ENCODE measurements at regions not wholly inside any gene's neighbourhood (a gene's known extent, or its start where the extent isn't known, plus 50 kb on each side); places are given as distances from the start of the nearest gene placed in this dataset.
A peak's percentile ranks its signal among the peaks of the same experiment; 100 is the strongest.

DNA sequence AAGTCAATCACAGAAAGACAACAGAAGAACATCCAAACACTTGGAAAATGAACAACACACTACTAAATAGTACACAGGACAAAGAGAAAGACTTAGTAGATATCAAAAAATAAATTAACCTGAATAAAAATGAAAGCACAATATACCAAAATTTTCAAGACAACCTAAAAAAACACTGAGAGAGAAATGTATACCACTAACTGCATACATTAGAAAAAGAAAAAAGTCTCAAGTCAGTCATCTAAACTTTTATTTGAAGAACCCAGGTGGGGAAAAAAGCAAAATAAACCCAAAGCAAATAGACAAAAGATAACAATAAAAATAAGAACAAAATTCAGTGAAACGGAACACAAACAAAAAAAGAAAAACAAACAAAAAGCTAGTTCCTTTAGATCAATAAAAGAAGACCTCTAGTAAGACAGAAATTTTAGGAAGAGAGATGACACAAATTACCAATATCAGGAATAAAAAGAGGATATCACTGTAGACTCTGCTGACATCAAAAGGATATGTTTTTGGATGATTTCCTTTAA is 172.8 kb downstream of the TRIM27 start:
- in situ Hi-C loops (cut with HindIII; ENCODE audit: low sequenced_read_pairs), result loop anchor here (25.0 kb wide), 1 partner anchor 1311 kb away; the partner anchor contains the start of genes POLR1H and PPP1R11
- no peak overlapping the region for H3K4me3 ChIP-seq (ENCODE audit: low read depth, low read length)
- DNase-seq (ENCODE audit: low read depth), result no peak

DNA sequence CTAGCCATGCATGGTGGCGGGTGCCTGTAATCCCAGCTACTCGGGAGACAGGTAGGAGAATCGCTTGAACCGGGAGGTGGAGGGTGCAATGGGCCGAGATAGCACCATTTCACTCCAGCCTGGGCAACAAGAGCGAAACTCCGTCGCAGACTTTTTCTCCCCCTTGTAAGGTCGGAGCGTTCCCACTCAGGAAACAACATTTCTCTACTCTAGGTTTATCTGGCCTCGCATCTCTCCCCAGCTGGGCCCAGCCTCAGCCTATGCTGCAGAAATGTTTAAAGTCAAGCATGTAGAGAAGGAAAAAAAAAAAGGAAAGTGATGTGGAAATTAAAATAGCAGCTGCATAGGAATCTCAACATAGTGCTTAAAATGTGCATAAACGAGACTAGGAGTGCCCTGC is 172.3 kb downstream of the TRIM27 start:
- no peak for DNase-seq (ENCODE audit: low read depth)
- TF ChIP-seq, protein P1, sequence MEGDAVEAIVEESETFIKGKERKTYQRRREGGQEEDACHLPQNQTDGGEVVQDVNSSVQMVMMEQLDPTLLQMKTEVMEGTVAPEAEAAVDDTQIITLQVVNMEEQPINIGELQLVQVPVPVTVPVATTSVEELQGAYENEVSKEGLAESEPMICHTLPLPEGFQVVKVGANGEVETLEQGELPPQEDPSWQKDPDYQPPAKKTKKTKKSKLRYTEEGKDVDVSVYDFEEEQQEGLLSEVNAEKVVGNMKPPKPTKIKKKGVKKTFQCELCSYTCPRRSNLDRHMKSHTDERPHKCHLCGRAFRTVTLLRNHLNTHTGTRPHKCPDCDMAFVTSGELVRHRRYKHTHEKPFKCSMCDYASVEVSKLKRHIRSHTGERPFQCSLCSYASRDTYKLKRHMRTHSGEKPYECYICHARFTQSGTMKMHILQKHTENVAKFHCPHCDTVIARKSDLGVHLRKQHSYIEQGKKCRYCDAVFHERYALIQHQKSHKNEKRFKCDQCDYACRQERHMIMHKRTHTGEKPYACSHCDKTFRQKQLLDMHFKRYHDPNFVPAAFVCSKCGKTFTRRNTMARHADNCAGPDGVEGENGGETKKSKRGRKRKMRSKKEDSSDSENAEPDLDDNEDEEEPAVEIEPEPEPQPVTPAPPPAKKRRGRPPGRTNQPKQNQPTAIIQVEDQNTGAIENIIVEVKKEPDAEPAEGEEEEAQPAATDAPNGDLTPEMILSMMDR (IDR thresholded peaks at IDR 0.05; ENCODE audit: low read depth, low read length, missing control alignments), result no peak
- no peak overlapping the region for H3K4me3 ChIP-seq (ENCODE audit: low read depth, low read length)
- in situ Hi-C loops (cut with HindIII; ENCODE audit: low sequenced_read_pairs), result loop anchor here (25.0 kb wide), 1 partner anchor 1311 kb away; the partner anchor contains the start of genes POLR1H and PPP1R11

More for the DNA sequence above, 172.8 kb downstream of the TRIM27 start:
- TF ChIP-seq, protein P1 (IDR thresholded peaks at IDR 0.05; ENCODE audit: low read depth, low read length, missing control alignments), result no peak

DNA sequence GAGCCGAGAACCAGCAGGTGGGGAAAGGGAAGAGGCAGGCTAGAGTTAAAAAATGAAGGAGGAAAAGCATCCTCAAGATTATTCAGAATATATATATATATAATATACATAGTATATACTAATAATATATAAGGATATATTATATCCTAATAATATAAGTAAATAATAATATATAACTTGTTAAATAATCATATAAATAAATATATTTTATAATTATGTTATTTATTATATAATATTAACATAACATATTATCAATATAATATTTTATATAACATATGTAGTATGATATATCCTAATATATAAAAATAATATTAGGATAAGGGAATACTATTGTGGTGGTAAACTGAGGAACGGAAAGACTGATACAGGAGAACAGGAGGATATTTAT is 171.8 kb downstream of the TRIM27 start:
- TF ChIP-seq, protein P1 (IDR thresholded peaks at IDR 0.05; ENCODE audit: low read depth, low read length, missing control alignments), result no peak
- in situ Hi-C loops (cut with HindIII; ENCODE audit: low sequenced_read_pairs), result loop anchor here (25.0 kb wide), 1 partner anchor 1310 kb away; the partner anchor contains the start of genes POLR1H and PPP1R11
- no peak for DNase-seq (ENCODE audit: low read depth)
- H3K4me3 ChIP-seq (ENCODE audit: low read depth, low read length), result no peak overlapping the region

DNA sequence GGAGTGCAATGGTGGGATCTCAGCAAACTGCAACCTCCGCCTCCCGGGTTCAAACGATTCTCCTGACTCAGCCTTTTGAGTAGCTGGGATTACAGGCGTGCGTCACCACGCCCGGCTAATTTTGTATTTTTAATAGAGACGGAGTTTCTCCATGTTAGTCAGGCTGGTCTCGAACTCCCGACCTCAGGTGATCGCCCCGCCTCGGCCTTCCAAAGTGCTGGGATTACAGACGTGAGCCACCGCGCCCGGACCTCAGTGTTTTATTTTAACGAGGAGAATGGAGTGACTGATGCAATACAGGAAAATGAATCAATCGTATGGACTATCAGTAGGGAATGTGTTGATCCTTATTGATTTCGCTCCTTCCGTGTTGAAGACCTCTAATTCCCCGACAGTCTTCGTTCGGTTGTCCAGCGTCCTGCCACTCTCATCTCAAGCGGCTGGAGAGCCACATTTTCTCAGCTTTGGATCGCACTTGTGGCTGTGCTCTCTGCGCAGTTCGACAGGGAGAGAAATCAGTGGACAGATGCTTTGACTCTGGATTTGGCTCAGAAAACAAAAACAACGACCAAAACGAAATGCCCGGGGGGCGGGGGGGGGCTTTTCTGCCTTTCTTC is 166.2 kb downstream of the TRIM27 start:
- in situ Hi-C loops (cut with HindIII; ENCODE audit: low sequenced_read_pairs), result loop anchor here (25.0 kb wide), 1 partner anchor 1305 kb away; the partner anchor contains the start of genes POLR1H and PPP1R11
- DNase-seq (ENCODE audit: low read depth), result no peak
- peak overlapping the region; percentile 26 for H3K4me3 ChIP-seq (ENCODE audit: low read depth, low read length)
- TF ChIP-seq, protein P1 (IDR thresholded peaks at IDR 0.05; ENCODE audit: low read depth, low read length, missing control alignments), result no peak

DNA sequence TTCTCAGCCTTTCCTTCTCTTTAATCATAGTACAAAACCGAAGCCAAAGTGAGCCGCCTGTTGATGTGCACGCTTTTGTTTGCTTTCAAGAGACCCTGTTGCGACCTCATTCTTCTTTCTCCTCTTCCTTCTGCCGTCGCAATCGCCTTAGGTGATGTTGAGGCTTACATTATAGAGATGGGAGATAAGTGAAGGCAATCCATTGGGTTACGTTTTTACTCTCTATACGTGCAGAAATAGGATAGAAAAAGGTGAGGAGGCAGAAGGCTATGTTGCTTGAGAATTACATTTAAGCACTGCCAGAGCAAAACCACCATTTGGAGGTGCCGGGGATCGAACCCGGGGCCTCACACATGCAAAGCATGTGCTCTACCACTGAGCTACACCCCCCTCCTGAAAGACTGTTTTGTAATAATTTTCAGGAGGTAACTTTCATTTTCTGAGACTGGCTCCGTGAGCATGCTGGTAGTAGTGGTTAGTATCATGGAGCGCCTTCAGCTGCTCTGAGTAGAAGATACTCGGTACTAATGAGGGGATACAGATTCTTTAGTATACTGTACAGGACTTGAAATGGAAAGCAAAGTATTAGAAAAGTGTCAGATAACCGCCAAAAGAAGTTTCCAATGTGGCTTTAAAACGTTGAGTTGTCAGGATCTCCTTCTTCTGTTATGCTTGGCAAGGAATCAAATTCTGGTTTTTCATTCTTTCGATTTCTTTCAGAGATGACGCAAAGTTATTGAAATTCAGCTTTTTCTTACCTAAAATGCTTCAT is 165.6 kb downstream of the TRIM27 start:
- H3K4me3 ChIP-seq (ENCODE audit: low read depth, low read length), result peak overlapping the region; percentile 26
- in situ Hi-C loops (cut with HindIII; ENCODE audit: low sequenced_read_pairs), result loop anchor here (25.0 kb wide), 1 partner anchor 1304 kb away; the partner anchor contains the start of genes POLR1H and PPP1R11
- no peak for DNase-seq (ENCODE audit: low read depth)
- TF ChIP-seq, protein P1 (IDR thresholded peaks at IDR 0.05; ENCODE audit: low read depth, low read length, missing control alignments), result no peak

DNA sequence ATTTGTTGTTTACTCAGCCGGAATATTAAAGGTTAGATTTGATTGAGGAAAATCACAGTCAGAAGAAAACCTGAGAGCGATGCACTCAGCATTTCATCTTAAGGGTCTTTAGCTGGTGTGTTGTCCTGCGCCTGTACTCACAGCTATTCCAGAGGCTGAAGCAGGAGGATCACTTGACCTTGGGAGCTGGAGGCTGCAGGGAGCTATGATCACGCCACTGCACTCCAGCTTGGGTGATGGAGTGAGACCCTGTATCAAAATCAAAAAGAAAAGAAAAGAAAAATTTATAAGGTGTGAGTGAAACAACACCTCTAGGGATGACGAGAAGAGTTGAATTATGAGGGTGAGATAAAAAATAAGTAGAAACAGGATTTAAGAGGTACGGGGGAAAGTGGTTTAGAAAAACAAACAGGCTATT is 165.0 kb downstream of the TRIM27 start:
- DNase-seq (ENCODE audit: low read depth), result no peak
- no peak overlapping the region for H3K4me3 ChIP-seq (ENCODE audit: low read depth, low read length)
- TF ChIP-seq, protein P1 (IDR thresholded peaks at IDR 0.05; ENCODE audit: low read depth, low read length, missing control alignments), result no peak
- in situ Hi-C loops (cut with HindIII; ENCODE audit: low sequenced_read_pairs), result loop anchor here (25.0 kb wide), 1 partner anchor 1303 kb away; the partner anchor contains the start of genes POLR1H and PPP1R11

All from astrocyte of the cerebellum (primary cell).